AG09319 (cell line): ENCODE measurements at regions not wholly inside any gene's neighbourhood (a gene's known extent, or its start where the extent isn't known, plus 50 kb on each side); places are given as distances from the start of the nearest gene placed in this dataset.

Experiments
- DNase-seq: peaks from one replicate; pipeline ENCODE4 v3.0.0-alpha.2; 2010; ENCODE audit warnings: low read depth; ENCODE audit errors: extremely low read depth
- CTCF ChIP-seq: IDR thresholded peaks from 2 replicates; pipeline ENCODE4 v1.5.1; 2011; ENCODE audit warnings: low read depth, mild to moderate bottlenecking, inconsistent platforms, low read length, moderate library complexity

GRCh38 chr1:219801156-219801820, 127.1 kb downstream of the SLC30A10 start:
- no peak for TF ChIP-seq CTCF
- no peak for DNase-seq

- no peak for DNase-seq
These were observed 129.9 kb downstream of the SLC30A10 start for GRCh38 chr1:219798283-219799030.

GRCh38 chr1:219797683-219798082, 130.7 kb downstream of the SLC30A10 start:
- no peak for DNase-seq
- TF ChIP-seq CTCF = no peak

More at GRCh38 chr1:219798283-219799030, 129.9 kb downstream of the SLC30A10 start:
- TF ChIP-seq CTCF = no peak

GRCh38 chr1:219797009-219797408, 131.3 kb downstream of the SLC30A10 start:
- DNase-seq = peak; percentile 3
- TF ChIP-seq CTCF = no peak

GRCh38 chr1:219795363-219795917, 132.9 kb downstream of the SLC30A10 start:
- DNase-seq = no peak
- no peak for TF ChIP-seq CTCF

- DNase-seq = no peak
- no peak for TF ChIP-seq CTCF
These were observed 134.1 kb downstream of the SLC30A10 start for GRCh38 chr1:219794085-219794743.
